CD14-positive monocyte (primary cell): ENCODE measurements at regions not wholly inside any gene's neighbourhood (a gene's known extent, or its start where the extent isn't known, plus 50 kb on each side); places are given as distances from the start of the nearest gene placed in this dataset.

Experiments used
- DNase-seq, 3 donors: peaks; one replicate each; pipeline ENCODE4 v3.0.0-alpha.2; 2011 to 2022
- H2AFZ ChIP-seq: 2 replicates; pipeline ENCODE4 v1.6.0; 2012; ENCODE audit warnings: mild to moderate bottlenecking, low read depth, low read length, inconsistent platforms; ENCODE audit not compliant: insufficient read depth, poor library complexity, severe bottlenecking
- H3K27ac ChIP-seq, 2 donors: 1 replicate in 1 of 2; 2 replicates in 1 of 2; pipeline ENCODE4 v1.5.1; 2012 to 2013; ENCODE audit warnings: low read length in 2 of 2, control low read depth in 1 of 2, inconsistent platforms in 1 of 2, low read depth in 1 of 2, mild to moderate bottlenecking in 1 of 2
- H3K27me3 ChIP-seq, 2 donors: one replicate each; pipeline versions ENCODE4 v1.6.0 to v1.6.1; 2011 to 2013; ENCODE audit warnings: low read length in 2 of 2; ENCODE audit not compliant: control insufficient read depth in 2 of 2, insufficient read depth in 2 of 2
- H3K36me3 ChIP-seq, 2 donors: replicated peaks in 1 of 2; 1 replicate in 1 of 2; 2 replicates in 1 of 2; pipeline versions ENCODE4 v1.5.1 to v1.6.1; 2012 to 2013; ENCODE audit warnings: low read length in 2 of 2, control low read depth in 1 of 2, inconsistent platforms in 1 of 2, mild to moderate bottlenecking in 1 of 2; ENCODE audit not compliant: insufficient read depth in 2 of 2, control insufficient read depth in 1 of 2
- H3K4me1 ChIP-seq, 2 donors: 1 replicate in 1 of 2; 2 replicates in 1 of 2; pipeline versions ENCODE4 v1.5.1 to v1.6.1; 2012 to 2013; ENCODE audit warnings: low read length in 2 of 2, control low read depth in 1 of 2, inconsistent platforms in 1 of 2, mild to moderate bottlenecking in 1 of 2, moderate library complexity in 1 of 2; ENCODE audit not compliant: insufficient read depth in 2 of 2, control insufficient read depth in 1 of 2
- H3K4me2 ChIP-seq: replicated peaks from 2 replicates; pipeline ENCODE3; 2012; ENCODE audit warnings: low read length, moderate library complexity, mild to moderate bottlenecking; ENCODE audit not compliant: poor library complexity, severe bottlenecking; ENCODE audit errors: extremely low read depth
- H3K4me3 ChIP-seq, 3 experiments: fragments of 200-600 bp in 1 of 3; sonication (generic) in 1 of 3; replicated peaks in 1 of 3; 1 replicate in 2 of 3; 2 replicates in 1 of 3; pipeline ENCODE4 v1.5.1; 2011 to 2013; ENCODE audit warnings: low read length in 3 of 3, mild to moderate bottlenecking in 3 of 3, control low read depth in 2 of 3, low read depth in 2 of 3, inconsistent platforms in 1 of 3, moderate library complexity in 1 of 3
- H3K79me2 ChIP-seq: 2 replicates; pipeline ENCODE4 v1.6.0; 2012; ENCODE audit warnings: mild to moderate bottlenecking, control low read depth, inconsistent platforms, low read length, moderate library complexity; ENCODE audit not compliant: insufficient read depth
- H3K9ac ChIP-seq: 2 replicates; pipeline ENCODE4 v1.6.0; 2017; ENCODE audit warnings: low read length, mild to moderate bottlenecking; ENCODE audit not compliant: insufficient read depth, poor library complexity, severe bottlenecking
- H3K9me3 ChIP-seq, 2 donors: replicated peaks in 1 of 2; 1 replicate in 1 of 2; 2 replicates in 1 of 2; pipeline versions ENCODE4 v1.5.1 to v1.6.1; 2012 to 2013; ENCODE audit warnings: low read length in 2 of 2, control low read depth in 1 of 2; ENCODE audit not compliant: control insufficient read depth in 1 of 2, insufficient read depth in 1 of 2
- H4K20me1 ChIP-seq: 2 replicates; pipeline ENCODE4 v1.6.0; 2012; ENCODE audit warnings: mild to moderate bottlenecking, low read length, control low read depth, moderate library complexity; ENCODE audit not compliant: insufficient read depth
- H3K27ac Mint-ChIP-seq, 7 donors: one replicate each; pipeline ENCODE4 v1.8.0; 2020; ENCODE audit warnings: mild to moderate bottlenecking in 7 of 7, mixed read lengths in 7 of 7, moderate library complexity in 6 of 7, inconsistent platforms in 2 of 7
- H3K27me3 Mint-ChIP-seq, 3 donors: one replicate each; pipeline ENCODE4 v1.8.0; 2021 to 2022; ENCODE audit warnings: low read depth in 3 of 3, mild to moderate bottlenecking in 3 of 3, mixed read lengths in 3 of 3, moderate library complexity in 3 of 3, inconsistent platforms in 1 of 3
- H3K36me3 Mint-ChIP-seq, 2 donors: one replicate each; pipeline ENCODE4 v1.8.0; 2020; ENCODE audit warnings: mixed read lengths in 2 of 2, inconsistent platforms in 1 of 2, mild to moderate bottlenecking in 1 of 2
- H3K4me1 Mint-ChIP-seq: one replicate; pipeline ENCODE4 v1.8.0; 2020; ENCODE audit warnings: mild to moderate bottlenecking, mixed read lengths
- H3K4me3 Mint-ChIP-seq, 2 donors: one replicate each; pipeline ENCODE4 v1.8.0; 2020; ENCODE audit warnings: mild to moderate bottlenecking in 2 of 2, mixed read lengths in 2 of 2, moderate library complexity in 1 of 2
- H3K9me3 Mint-ChIP-seq, 7 donors: one replicate each; pipeline ENCODE4 v1.8.0; 2020 to 2022; ENCODE audit warnings: mixed read lengths in 7 of 7, mild to moderate bottlenecking in 6 of 7, moderate library complexity in 6 of 7, inconsistent platforms in 2 of 7
- CTCF ChIP-seq: fragments of 200-600 bp; IDR thresholded peaks from one replicate; pipeline ENCODE4 v1.8.0; 2022; ENCODE audit warnings: antibody characterized with exemption, mild to moderate bottlenecking
- WGBS: methylation state at CpG from one replicate; pipeline ENCODE4 v1.1.5; 2013; ENCODE audit warnings: missing lambda C conversion rate; ENCODE audit not compliant: insufficient coverage; 5-methylcytosine and 5-hydroxymethylcytosine counted together
- intact Hi-C, 2 donors: fragments of 100-400 bp; cut with micrococcal nuclease; formaldehyde crosslinking; loops; one replicate each; pipeline versions ENCODE4 v1.15.0 to v1.15.1; 2023

GRCh38 chr15:58360421-58361090, 71.2 kb upstream of the LIPC start:
- Histone ChIP-seq H4K20me1 (no peaks in the 10 kb centered on the region), H3K4me1 (peaks cover 33 to 41% of the 10 kb centered on the region in 2 donors), H3K27me3 (no peaks in the 10 kb centered on the region), H3K79me2 (no peaks in the 10 kb centered on the region), H3K4me2 (no peak overlapping the region), H2AFZ (no peak overlapping the region), H3K36me3 (no peaks in the 10 kb centered on the region), H3K4me3 (no peak overlapping the region), H3K9me3 (no peaks in the 10 kb centered on the region), H3K9ac (no peak overlapping the region), H3K27ac (peak overlapping the region in 1 of 2 donors; percentile 30)
- Mint-ChIP-seq H3K27me3 (no peaks in the 10 kb centered on the region), H3K4me1 (peaks cover 46% of the 10 kb centered on the region), H3K4me3 (no peak overlapping the region), H3K9me3 (peaks cover 0 to 10% (median 4%) of the 10 kb centered on the region in 7 donors), H3K36me3 (peaks cover 0 to 3% of the 10 kb centered on the region in 2 donors), H3K27ac (peak overlapping the region in 5 of 7 donors; percentile 51 to 87 (median 77))
- TF ChIP-seq CTCF: no peak
- WGBS: 90% methylated on average over 3 of the region's 4 CpGs
- intact Hi-C loops: no loop called here
- no peak for DNase-seq

- Histone ChIP-seq H3K4me3 (peak overlapping the region in 1 of 3 experiments; percentile 10), H3K4me1 (peaks cover 33 to 41% of the 10 kb centered on the region in 2 donors), H2AFZ (peak overlapping the region; percentile 46), H3K4me2 (peak overlapping the region; percentile 55), H3K9ac (no peak overlapping the region), H3K9me3 (no peaks in the 10 kb centered on the region), H4K20me1 (no peaks in the 10 kb centered on the region), H3K27me3 (no peaks in the 10 kb centered on the region), H3K27ac (peak overlapping the region in 1 of 2 donors; percentile 30), H3K79me2 (no peaks in the 10 kb centered on the region), H3K36me3 (no peaks in the 10 kb centered on the region)
- peaks cover 46% of the 10 kb centered on the region for H3K4me1 Mint-ChIP-seq
- WGBS: 67% methylated on average over 3 of the region's 5 CpGs
- peak overlapping the region in 1 of 2 donors; percentile 70 for H3K4me3 Mint-ChIP-seq
- no peak for TF ChIP-seq CTCF
- peak overlapping the region; percentile 41 to 87 (median 68) for H3K27ac Mint-ChIP-seq
- intact Hi-C loops: no loop called here
- no peaks in the 10 kb centered on the region for H3K27me3 Mint-ChIP-seq
- H3K9me3 Mint-ChIP-seq: peaks cover 0 to 10% (median 5%) of the 10 kb centered on the region in 7 donors
- peaks cover 0 to 3% of the 10 kb centered on the region in 2 donors for H3K36me3 Mint-ChIP-seq
- DNase-seq: peak; percentile 36 to 81 (median 65)
Observed at GRCh38 chr15:58361273-58361759, 70.5 kb upstream of the LIPC start.
